Liver (tissue), 3 donors: ENCODE measurements at regions not wholly inside any gene's neighbourhood (a gene's known extent, or its start where the extent isn't known, plus 50 kb on each side); places are given as distances from the start of the nearest gene placed in this dataset.

Source experiments
- CTCF ChIP-seq: fragments of 150-350 bp; IDR thresholded peaks from 2 replicates; pipeline ENCODE4 v1.5.1; 2017; ENCODE audit warnings: improper control_type of control experiment, low read depth, low read length; ENCODE audit not compliant: missing input control
- EGR1 ChIP-seq, 2 donors: IDR thresholded peaks; 2 replicates each; pipeline ENCODE4 v1.6.1; 2016 to 2018; ENCODE audit warnings: antibody characterized with exemption in 2 of 2, low read depth in 2 of 2
- JUND ChIP-seq, 2 donors: IDR thresholded peaks; 2 replicates each; pipeline ENCODE4 v1.6.1; 2016; ENCODE audit warnings: antibody characterized with exemption in 2 of 2
- RAD21 ChIP-seq, 2 donors: IDR thresholded peaks; 2 replicates each; pipeline ENCODE4 v1.6.1; 2016; ENCODE audit warnings: antibody characterized with exemption in 2 of 2, mild to moderate bottlenecking in 2 of 2
- TF ChIP-seq, protein P1 (sequence below): IDR thresholded peaks from 2 replicates; pipeline ENCODE4 v1.6.1; 2016; ENCODE audit warnings: antibody characterized with exemption, mild to moderate bottlenecking
- TF ChIP-seq, protein P2 (sequence below): IDR thresholded peaks from 2 replicates; pipeline ENCODE4 v1.6.1; 2016; ENCODE audit warnings: antibody characterized with exemption
- donor health status: healthy.
- donor health status: healthy.

DNA sequence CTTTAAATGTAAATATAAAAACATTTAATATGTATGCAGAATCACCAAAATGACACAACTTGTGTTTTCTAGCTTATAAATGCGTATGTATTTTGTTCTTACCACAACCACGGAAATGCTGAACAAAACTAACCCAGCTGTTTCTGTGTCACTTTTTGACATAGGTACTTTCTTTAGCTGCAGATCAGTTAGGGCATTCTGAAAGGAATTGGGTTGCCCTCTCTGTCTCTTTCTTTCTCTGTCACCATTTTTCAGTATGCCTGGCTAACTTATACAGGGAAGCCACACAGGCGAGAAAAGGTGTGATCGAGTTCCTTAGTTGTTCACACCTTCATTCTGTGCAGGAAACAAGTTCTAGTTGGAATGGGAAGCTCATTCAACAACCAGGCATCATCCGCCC is 72.6 kb upstream of the ARGLU1 start:
- TF ChIP-seq, protein P1, sequence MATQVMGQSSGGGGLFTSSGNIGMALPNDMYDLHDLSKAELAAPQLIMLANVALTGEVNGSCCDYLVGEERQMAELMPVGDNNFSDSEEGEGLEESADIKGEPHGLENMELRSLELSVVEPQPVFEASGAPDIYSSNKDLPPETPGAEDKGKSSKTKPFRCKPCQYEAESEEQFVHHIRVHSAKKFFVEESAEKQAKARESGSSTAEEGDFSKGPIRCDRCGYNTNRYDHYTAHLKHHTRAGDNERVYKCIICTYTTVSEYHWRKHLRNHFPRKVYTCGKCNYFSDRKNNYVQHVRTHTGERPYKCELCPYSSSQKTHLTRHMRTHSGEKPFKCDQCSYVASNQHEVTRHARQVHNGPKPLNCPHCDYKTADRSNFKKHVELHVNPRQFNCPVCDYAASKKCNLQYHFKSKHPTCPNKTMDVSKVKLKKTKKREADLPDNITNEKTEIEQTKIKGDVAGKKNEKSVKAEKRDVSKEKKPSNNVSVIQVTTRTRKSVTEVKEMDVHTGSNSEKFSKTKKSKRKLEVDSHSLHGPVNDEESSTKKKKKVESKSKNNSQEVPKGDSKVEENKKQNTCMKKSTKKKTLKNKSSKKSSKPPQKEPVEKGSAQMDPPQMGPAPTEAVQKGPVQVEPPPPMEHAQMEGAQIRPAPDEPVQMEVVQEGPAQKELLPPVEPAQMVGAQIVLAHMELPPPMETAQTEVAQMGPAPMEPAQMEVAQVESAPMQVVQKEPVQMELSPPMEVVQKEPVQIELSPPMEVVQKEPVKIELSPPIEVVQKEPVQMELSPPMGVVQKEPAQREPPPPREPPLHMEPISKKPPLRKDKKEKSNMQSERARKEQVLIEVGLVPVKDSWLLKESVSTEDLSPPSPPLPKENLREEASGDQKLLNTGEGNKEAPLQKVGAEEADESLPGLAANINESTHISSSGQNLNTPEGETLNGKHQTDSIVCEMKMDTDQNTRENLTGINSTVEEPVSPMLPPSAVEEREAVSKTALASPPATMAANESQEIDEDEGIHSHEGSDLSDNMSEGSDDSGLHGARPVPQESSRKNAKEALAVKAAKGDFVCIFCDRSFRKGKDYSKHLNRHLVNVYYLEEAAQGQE: no peak
- no peak for TF ChIP-seq CTCF
- TF ChIP-seq EGR1 (IDR thresholded peaks at IDR 0.05; ENCODE audit: low read depth in 2 of 2): no peak
- no peak for TF ChIP-seq JUND (IDR thresholded peaks at IDR 0.05)
- TF ChIP-seq, protein P2, sequence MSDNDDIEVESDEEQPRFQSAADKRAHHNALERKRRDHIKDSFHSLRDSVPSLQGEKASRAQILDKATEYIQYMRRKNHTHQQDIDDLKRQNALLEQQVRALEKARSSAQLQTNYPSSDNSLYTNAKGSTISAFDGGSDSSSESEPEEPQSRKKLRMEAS: no peak
- no peak for TF ChIP-seq RAD21 (IDR thresholded peaks at IDR 0.05)
